Astrocyte (in vitro differentiated cells and primary cell): ENCODE measurements at regions not wholly inside any gene's neighbourhood (a gene's known extent, or its start where the extent isn't known, plus 50 kb on each side); places are given as distances from the start of the nearest gene placed in this dataset.

ENCODE experiments used
- EZH2 ChIP-seq: IDR thresholded peaks from 2 replicates; pipeline ENCODE4 v1.6.1; 2012; ENCODE audit warnings: mild to moderate bottlenecking, low read length, inconsistent platforms; ENCODE audit not compliant: insufficient read depth
- TF ChIP-seq, protein P1 (sequence below): IDR thresholded peaks from 2 replicates; pipeline ENCODE4 v1.5.1; 2011; ENCODE audit warnings: low read depth, mild to moderate bottlenecking, inconsistent platforms, low read length, moderate library complexity; ENCODE audit not compliant: insufficient read depth

DNA sequence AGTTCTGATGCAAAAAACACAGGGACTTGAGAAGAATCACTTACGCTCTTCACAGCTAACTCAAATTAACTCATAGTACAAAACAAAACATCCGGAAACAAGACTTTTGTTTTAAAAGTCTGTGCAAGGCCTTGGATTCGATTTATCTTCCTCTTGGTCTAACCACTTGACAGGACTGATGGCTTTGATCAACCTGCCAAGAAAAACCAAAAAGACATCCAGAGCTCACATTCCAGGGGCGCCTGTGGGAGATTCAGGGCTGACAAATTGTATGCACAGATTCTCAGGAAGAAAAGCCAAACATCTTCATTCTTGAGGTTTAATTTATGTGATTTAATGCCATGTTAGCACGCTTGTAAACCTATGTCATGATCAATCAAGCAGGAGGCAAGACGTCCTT is 129.1 kb upstream of the TMCC3 start:
- TF ChIP-seq, protein P1, sequence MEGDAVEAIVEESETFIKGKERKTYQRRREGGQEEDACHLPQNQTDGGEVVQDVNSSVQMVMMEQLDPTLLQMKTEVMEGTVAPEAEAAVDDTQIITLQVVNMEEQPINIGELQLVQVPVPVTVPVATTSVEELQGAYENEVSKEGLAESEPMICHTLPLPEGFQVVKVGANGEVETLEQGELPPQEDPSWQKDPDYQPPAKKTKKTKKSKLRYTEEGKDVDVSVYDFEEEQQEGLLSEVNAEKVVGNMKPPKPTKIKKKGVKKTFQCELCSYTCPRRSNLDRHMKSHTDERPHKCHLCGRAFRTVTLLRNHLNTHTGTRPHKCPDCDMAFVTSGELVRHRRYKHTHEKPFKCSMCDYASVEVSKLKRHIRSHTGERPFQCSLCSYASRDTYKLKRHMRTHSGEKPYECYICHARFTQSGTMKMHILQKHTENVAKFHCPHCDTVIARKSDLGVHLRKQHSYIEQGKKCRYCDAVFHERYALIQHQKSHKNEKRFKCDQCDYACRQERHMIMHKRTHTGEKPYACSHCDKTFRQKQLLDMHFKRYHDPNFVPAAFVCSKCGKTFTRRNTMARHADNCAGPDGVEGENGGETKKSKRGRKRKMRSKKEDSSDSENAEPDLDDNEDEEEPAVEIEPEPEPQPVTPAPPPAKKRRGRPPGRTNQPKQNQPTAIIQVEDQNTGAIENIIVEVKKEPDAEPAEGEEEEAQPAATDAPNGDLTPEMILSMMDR: no peak
- no peak for TF ChIP-seq EZH2
